ENCODE measurements at regions not wholly inside any gene's neighbourhood (a gene's known extent, or its start where the extent isn't known, plus 50 kb on each side); places are given as distances from the start of the nearest gene placed in this dataset.

- Mint-ChIP-seq H3K36me3 (ENCODE audit: low read depth) (no peaks in the 10 kb centered on the region), H3K27me3 (peaks cover 54% of the 10 kb centered on the region)
- no peak for DNase-seq
Measured at GRCh38 chr21:32167513-32167912, 111.3 kb downstream of the MIS18A start.

GRCh38 chr21:32163386-32163785 is 115.5 kb downstream of the MIS18A start:
- H3K27ac Mint-ChIP-seq, result no peak overlapping the region
- peaks cover 59% of the 10 kb centered on the region for H3K27me3 Mint-ChIP-seq
- H3K4me3 Mint-ChIP-seq, result no peak overlapping the region
- H3K4me1 Mint-ChIP-seq (ENCODE audit: low read depth), result no peaks in the 10 kb centered on the region
- no peak for DNase-seq
- no peaks in the 10 kb centered on the region for H3K36me3 Mint-ChIP-seq (ENCODE audit: low read depth)
- H3K9me3 Mint-ChIP-seq, result no peaks in the 10 kb centered on the region

More at GRCh38 chr21:32167513-32167912, 111.3 kb downstream of the MIS18A start:
- Mint-ChIP-seq H3K9me3 (no peaks in the 10 kb centered on the region), H3K4me3 (no peak overlapping the region), H3K4me1 (ENCODE audit: low read depth) (no peaks in the 10 kb centered on the region), H3K27ac (no peak overlapping the region)

- no peaks in the 10 kb centered on the region for H3K36me3 Mint-ChIP-seq (ENCODE audit: low read depth)
- H3K9me3 Mint-ChIP-seq, result no peaks in the 10 kb centered on the region
- DNase-seq, result no peak
- no peaks in the 10 kb centered on the region for H3K4me1 Mint-ChIP-seq (ENCODE audit: low read depth)
- peaks cover 55% of the 10 kb centered on the region for H3K27me3 Mint-ChIP-seq
- no peak overlapping the region for H3K4me3 Mint-ChIP-seq
- no peak overlapping the region for H3K27ac Mint-ChIP-seq
Measured at GRCh38 chr21:32162727-32163320, 116.0 kb downstream of the MIS18A start.

GRCh38 chr21:32155226-32155625 is 123.6 kb downstream of the MIS18A start:
- H3K27me3 Mint-ChIP-seq, result peaks cover 8% of the 10 kb centered on the region
- no peak for DNase-seq
- H3K4me3 Mint-ChIP-seq, result no peak overlapping the region
- H3K36me3 Mint-ChIP-seq (ENCODE audit: low read depth), result no peaks in the 10 kb centered on the region
- no peaks in the 10 kb centered on the region for H3K9me3 Mint-ChIP-seq
- H3K27ac Mint-ChIP-seq, result no peak overlapping the region
- H3K4me1 Mint-ChIP-seq (ENCODE audit: low read depth), result no peaks in the 10 kb centered on the region

- DNase-seq, result no peak
- Mint-ChIP-seq H3K36me3 (ENCODE audit: low read depth) (no peaks in the 10 kb centered on the region), H3K4me3 (no peak overlapping the region), H3K27ac (no peak overlapping the region), H3K9me3 (no peaks in the 10 kb centered on the region), H3K4me1 (ENCODE audit: low read depth) (no peaks in the 10 kb centered on the region), H3K27me3 (peaks cover 13% of the 10 kb centered on the region)
Measured at GRCh38 chr21:32147041-32147440, 131.8 kb downstream of the MIS18A start.

GRCh38 chr21:32144851-32145250 is 134.0 kb downstream of the MIS18A start:
- Mint-ChIP-seq H3K27ac (no peak overlapping the region), H3K36me3 (ENCODE audit: low read depth) (no peaks in the 10 kb centered on the region), H3K4me3 (no peak overlapping the region), H3K9me3 (no peaks in the 10 kb centered on the region), H3K27me3 (peaks cover 13% of the 10 kb centered on the region), H3K4me1 (ENCODE audit: low read depth) (no peaks in the 10 kb centered on the region)
- no peak for DNase-seq

GRCh38 chr21:32143241-32143939 is 135.5 kb downstream of the MIS18A start:
- H3K4me1 Mint-ChIP-seq (ENCODE audit: low read depth), result no peaks in the 10 kb centered on the region
- no peaks in the 10 kb centered on the region for H3K9me3 Mint-ChIP-seq
- no peak for DNase-seq

GRCh38 chr21:32141318-32141633 is 137.6 kb downstream of the MIS18A start:
- Mint-ChIP-seq H3K4me3 (no peak overlapping the region), H3K9me3 (no peaks in the 10 kb centered on the region)

More at GRCh38 chr21:32143241-32143939, 135.5 kb downstream of the MIS18A start:
- Mint-ChIP-seq H3K4me3 (no peak overlapping the region), H3K27ac (no peak overlapping the region), H3K36me3 (ENCODE audit: low read depth) (no peaks in the 10 kb centered on the region), H3K27me3 (peaks cover 13% of the 10 kb centered on the region)

GRCh38 chr21:32140604-32141317 is 138.1 kb downstream of the MIS18A start:
- no peak overlapping the region for H3K27ac Mint-ChIP-seq
- no peaks in the 10 kb centered on the region for H3K9me3 Mint-ChIP-seq
- H3K27me3 Mint-ChIP-seq, result peaks cover 9% of the 10 kb centered on the region
- DNase-seq, result no peak
- H3K36me3 Mint-ChIP-seq (ENCODE audit: low read depth), result no peaks in the 10 kb centered on the region
- no peaks in the 10 kb centered on the region for H3K4me1 Mint-ChIP-seq (ENCODE audit: low read depth)
- no peak overlapping the region for H3K4me3 Mint-ChIP-seq

More at GRCh38 chr21:32141318-32141633, 137.6 kb downstream of the MIS18A start:
- Mint-ChIP-seq H3K36me3 (ENCODE audit: low read depth) (no peaks in the 10 kb centered on the region), H3K27me3 (peaks cover 8% of the 10 kb centered on the region), H3K4me1 (ENCODE audit: low read depth) (no peaks in the 10 kb centered on the region), H3K27ac (no peak overlapping the region)
- no peak for DNase-seq

- H3K9me3 Mint-ChIP-seq, result no peaks in the 10 kb centered on the region
- no peak overlapping the region for H3K27ac Mint-ChIP-seq
- H3K27me3 Mint-ChIP-seq, result peaks cover 11% of the 10 kb centered on the region
- H3K36me3 Mint-ChIP-seq (ENCODE audit: low read depth), result no peaks in the 10 kb centered on the region
- DNase-seq, result no peak
- no peak overlapping the region for H3K4me3 Mint-ChIP-seq
- H3K4me1 Mint-ChIP-seq (ENCODE audit: low read depth), result no peaks in the 10 kb centered on the region
Measured at GRCh38 chr21:32140151-32140550, 138.7 kb downstream of the MIS18A start.

- Mint-ChIP-seq H3K9me3 (no peaks in the 10 kb centered on the region), H3K4me1 (ENCODE audit: low read depth) (no peaks in the 10 kb centered on the region), H3K27ac (no peak overlapping the region), H3K27me3 (peaks cover 9% of the 10 kb centered on the region), H3K36me3 (ENCODE audit: low read depth) (no peaks in the 10 kb centered on the region), H3K4me3 (no peak overlapping the region)
- no peak for DNase-seq
Measured at GRCh38 chr21:32138658-32139057, 140.2 kb downstream of the MIS18A start.

GRCh38 chr21:32137931-32138330 is 140.9 kb downstream of the MIS18A start:
- Mint-ChIP-seq H3K9me3 (no peaks in the 10 kb centered on the region), H3K4me1 (ENCODE audit: low read depth) (no peaks in the 10 kb centered on the region), H3K27me3 (peaks cover 8% of the 10 kb centered on the region), H3K36me3 (ENCODE audit: low read depth) (no peaks in the 10 kb centered on the region), H3K4me3 (no peak overlapping the region), H3K27ac (no peak overlapping the region)
- DNase-seq, result no peak

- H3K27ac Mint-ChIP-seq, result no peak overlapping the region
- no peaks in the 10 kb centered on the region for H3K36me3 Mint-ChIP-seq (ENCODE audit: low read depth)
- no peak for DNase-seq
- H3K4me1 Mint-ChIP-seq (ENCODE audit: low read depth), result no peaks in the 10 kb centered on the region
- peaks cover 8% of the 10 kb centered on the region for H3K27me3 Mint-ChIP-seq
- no peak overlapping the region for H3K4me3 Mint-ChIP-seq
- no peaks in the 10 kb centered on the region for H3K9me3 Mint-ChIP-seq
Measured at GRCh38 chr21:32137266-32137665, 141.6 kb downstream of the MIS18A start.

GRCh38 chr21:32136546-32136945 is 142.3 kb downstream of the MIS18A start:
- H3K4me1 Mint-ChIP-seq (ENCODE audit: low read depth), result no peaks in the 10 kb centered on the region
- H3K9me3 Mint-ChIP-seq, result no peaks in the 10 kb centered on the region
- H3K36me3 Mint-ChIP-seq (ENCODE audit: low read depth), result no peaks in the 10 kb centered on the region
- no peak for DNase-seq
- H3K27me3 Mint-ChIP-seq, result peaks cover 11% of the 10 kb centered on the region
- no peak overlapping the region for H3K27ac Mint-ChIP-seq
- no peak overlapping the region for H3K4me3 Mint-ChIP-seq
